Nephron (organoid): ENCODE measurements at regions not wholly inside any gene's neighbourhood (a gene's known extent, or its start where the extent isn't known, plus 50 kb on each side); places are given as distances from the start of the nearest gene placed in this dataset.

Experiments used
- H3K27ac Mint-ChIP-seq, 3 experiments: 2 replicates each; pipeline ENCODE4 v1.8.0; 2020; ENCODE audit warnings: mixed read lengths in 3 of 3, mild to moderate bottlenecking in 2 of 3, moderate library complexity in 1 of 3
- H3K27me3 Mint-ChIP-seq: 2 replicates; pipeline ENCODE4 v1.8.0; 2021; ENCODE audit warnings: low read depth, mild to moderate bottlenecking, moderate library complexity, mixed read lengths
- H3K36me3 Mint-ChIP-seq: 2 replicates; pipeline ENCODE4 v1.8.0; 2020; ENCODE audit warnings: low read depth, mixed read lengths
- H3K4me1 Mint-ChIP-seq: 2 replicates; pipeline ENCODE4 v1.8.0; 2020; ENCODE audit warnings: mixed read lengths
- H3K4me3 Mint-ChIP-seq, 3 experiments: 2 replicates each; pipeline ENCODE4 v1.8.0; 2020; ENCODE audit warnings: mild to moderate bottlenecking in 3 of 3, mixed read lengths in 3 of 3, moderate library complexity in 2 of 3
- H3K9me3 Mint-ChIP-seq: 2 replicates; pipeline ENCODE4 v1.8.0; 2020; ENCODE audit warnings: mixed read lengths
- CTCF ChIP-seq, 3 experiments: fragments of 200-600 bp; sonication (generic); IDR thresholded peaks; one replicate each; pipeline ENCODE4 v1.5.0; 2021; ENCODE audit warnings: antibody characterized with exemption in 3 of 3; ENCODE audit not compliant: unreplicated experiment in 3 of 3

- peaks cover 5% of the 10 kb centered on the region for H3K4me1 Mint-ChIP-seq
- TF ChIP-seq CTCF (IDR thresholded peaks at IDR 0.05; ENCODE audit: unreplicated experiment in 3 of 3) = no peak
Measured at GRCh38 chr1:76018045-76018444, 56.5 kb upstream of the ST6GALNAC3 start.

GRCh38 chr1:76021846-76022245 lies 52.7 kb upstream of the ST6GALNAC3 start:
- H3K4me1 Mint-ChIP-seq = peaks cover 17% of the 10 kb centered on the region
- no peak for TF ChIP-seq CTCF (IDR thresholded peaks at IDR 0.05; ENCODE audit: unreplicated experiment in 3 of 3)
- H3K27ac Mint-ChIP-seq = no peak overlapping the region
- no peaks in the 10 kb centered on the region for H3K27me3 Mint-ChIP-seq
- H3K9me3 Mint-ChIP-seq = no peaks in the 10 kb centered on the region
- no peaks in the 10 kb centered on the region for H3K36me3 Mint-ChIP-seq
- no peak overlapping the region for H3K4me3 Mint-ChIP-seq

More at GRCh38 chr1:76018045-76018444, 56.5 kb upstream of the ST6GALNAC3 start:
- no peak overlapping the region for H3K27ac Mint-ChIP-seq
- no peaks in the 10 kb centered on the region for H3K36me3 Mint-ChIP-seq
- H3K27me3 Mint-ChIP-seq = peaks cover 8% of the 10 kb centered on the region
- no peaks in the 10 kb centered on the region for H3K9me3 Mint-ChIP-seq
- no peak overlapping the region for H3K4me3 Mint-ChIP-seq

GRCh38 chr1:76023669-76024435 lies 50.7 kb upstream of the ST6GALNAC3 start:
- H3K36me3 Mint-ChIP-seq = no peaks in the 10 kb centered on the region
- no peaks in the 10 kb centered on the region for H3K27me3 Mint-ChIP-seq
- TF ChIP-seq CTCF (IDR thresholded peaks at IDR 0.05; ENCODE audit: unreplicated experiment in 3 of 3) = no peak
- peak overlapping the region in 2 of 3 experiments; percentile 77 to 91 for H3K27ac Mint-ChIP-seq
- no peak overlapping the region for H3K4me3 Mint-ChIP-seq
- H3K4me1 Mint-ChIP-seq = peaks cover 17% of the 10 kb centered on the region
- H3K9me3 Mint-ChIP-seq = no peaks in the 10 kb centered on the region
